ENCODE measurements at regions not wholly inside any gene's neighbourhood (a gene's known extent, or its start where the extent isn't known, plus 50 kb on each side); places are given as distances from the start of the nearest gene placed in this dataset.

DNA sequence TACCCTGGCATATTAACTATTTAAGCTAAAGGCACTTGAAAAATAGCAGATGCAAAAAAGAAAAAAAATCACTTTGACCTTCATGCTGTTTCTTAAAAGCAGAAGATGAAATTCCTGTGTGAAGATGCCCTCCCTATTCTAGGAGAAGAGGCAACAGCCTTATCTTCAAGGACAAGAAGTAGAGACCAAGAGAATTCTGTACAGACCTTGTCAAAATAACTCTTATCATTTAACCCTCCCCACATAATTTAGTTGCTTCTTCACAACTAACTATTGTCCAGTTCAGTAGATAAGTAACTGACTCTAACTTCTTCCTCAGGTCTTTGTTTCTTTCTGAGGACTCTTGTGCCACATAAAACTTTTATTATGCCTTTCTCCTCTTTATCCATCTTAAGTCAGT, 72.0 kb upstream of the MARCHF10 start:
- DNase-seq, result no peak

DNA sequence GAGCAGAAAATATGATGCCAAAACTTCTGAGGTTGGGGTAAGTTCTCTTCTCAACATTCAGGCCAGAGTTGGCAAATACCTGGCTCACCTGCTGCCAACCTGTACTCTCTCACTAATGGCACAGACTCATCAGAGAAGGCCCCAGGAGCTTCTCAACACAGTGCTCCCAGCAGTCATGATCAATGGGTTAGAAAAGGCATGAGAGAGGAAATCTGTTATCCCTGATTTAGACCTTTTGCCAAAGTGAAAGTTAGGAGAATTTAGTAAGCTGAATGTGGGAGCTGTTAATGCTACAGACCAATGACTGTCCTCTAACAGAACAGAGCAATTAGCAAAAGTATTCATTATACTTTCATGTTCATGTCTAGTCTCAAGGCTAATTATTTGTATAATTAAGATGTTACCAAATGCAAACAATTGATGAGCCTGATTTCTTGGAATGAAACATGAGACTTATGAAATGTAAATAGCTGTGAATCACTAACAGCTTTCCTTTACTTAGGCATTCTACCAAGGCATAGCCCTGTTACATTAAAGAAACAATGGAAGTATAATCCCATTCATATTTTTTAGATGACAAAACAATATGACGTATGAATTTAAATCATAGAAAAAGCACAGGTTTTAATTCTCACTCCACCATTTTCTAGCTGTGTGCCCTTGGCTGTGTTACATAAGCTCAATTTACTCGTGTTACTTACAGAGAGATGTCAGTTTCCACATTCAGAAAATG, 68.7 kb upstream of the MARCHF10 start:
- peak; percentile 67 for DNase-seq

DNA sequence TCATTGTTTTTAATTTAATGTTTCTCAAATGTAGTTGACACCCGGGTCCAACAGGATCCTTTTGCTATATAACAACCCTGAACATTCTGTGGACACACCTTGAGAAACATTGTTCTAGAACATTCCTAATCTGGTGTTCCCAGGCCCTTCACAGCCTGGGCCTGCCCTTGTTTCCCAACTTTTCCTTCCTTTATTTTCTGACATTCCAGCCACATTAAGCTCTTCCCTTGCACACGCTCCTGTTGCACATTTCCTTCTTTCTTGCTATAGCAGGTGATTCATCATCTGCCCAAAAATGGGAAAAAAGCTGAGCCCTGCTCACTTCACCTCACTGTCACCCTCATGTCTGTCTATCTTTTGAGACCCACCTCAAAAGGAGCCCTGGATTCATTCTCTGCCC, 67.9 kb upstream of the MARCHF10 start:
- DNase-seq, result peak; percentile 54

DNA sequence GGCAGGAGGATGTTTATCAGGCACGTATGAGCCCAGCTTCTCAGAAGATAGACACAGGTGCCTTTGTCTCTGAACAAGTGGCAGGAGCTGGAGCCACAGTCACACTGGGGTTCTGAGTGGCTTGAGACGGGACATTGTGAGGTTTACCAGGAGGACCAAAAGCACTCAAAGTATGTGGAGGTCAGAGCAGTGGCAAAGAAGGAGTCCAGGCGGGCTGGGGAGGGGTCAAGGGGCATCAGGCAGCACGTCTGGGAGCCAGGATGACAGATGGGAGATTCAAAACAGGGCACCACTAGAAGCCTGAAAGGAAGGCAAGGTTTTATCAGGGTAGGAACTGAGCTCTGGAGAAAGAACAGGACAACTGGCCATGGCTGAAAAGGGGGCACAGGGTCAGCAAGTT, 67.2 kb upstream of the MARCHF10 start:
- no peak for DNase-seq

DNA sequence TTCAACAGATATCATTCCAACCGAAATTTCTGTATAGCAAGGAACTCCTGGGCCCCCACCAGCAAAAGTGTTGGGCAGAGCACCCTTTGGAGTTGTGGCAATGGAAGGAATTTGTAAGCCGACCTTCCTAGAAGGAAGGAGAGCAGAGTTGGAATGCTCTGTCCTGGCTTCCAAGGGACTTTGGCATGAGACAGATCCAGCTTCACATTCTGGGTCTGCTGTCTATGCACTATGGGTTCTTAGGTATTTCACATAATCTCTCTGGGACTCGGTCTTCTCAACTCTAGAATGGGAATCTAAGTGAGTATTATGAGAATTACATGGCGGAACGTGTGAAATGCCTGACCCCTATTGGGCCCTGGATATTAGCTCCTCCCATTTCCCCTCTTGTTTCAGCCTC, 63.2 kb upstream of the MARCHF10 start:
- no peak for DNase-seq

DNA sequence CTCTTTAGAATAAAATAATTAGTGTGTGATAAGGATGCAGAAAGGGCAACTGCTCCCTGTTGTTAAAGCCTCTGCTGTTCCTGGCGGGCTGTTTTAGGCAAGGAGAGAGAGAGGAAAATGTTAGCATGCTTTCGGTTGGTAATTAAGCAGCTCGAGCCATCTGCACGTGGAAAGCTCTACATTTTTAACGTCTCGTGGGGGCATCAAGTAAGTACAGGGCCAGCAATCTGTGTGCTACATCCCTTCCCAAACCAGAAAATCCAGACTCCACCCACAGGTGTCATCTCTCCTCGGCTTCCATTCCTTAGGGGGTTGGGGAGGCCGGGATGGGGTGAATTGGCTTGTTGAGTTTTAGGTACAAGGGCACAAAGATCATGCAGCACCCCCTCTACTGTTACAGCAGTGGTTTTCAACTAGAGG, 62.4 kb upstream of the MARCHF10 start:
- DNase-seq, result no peak

DNA sequence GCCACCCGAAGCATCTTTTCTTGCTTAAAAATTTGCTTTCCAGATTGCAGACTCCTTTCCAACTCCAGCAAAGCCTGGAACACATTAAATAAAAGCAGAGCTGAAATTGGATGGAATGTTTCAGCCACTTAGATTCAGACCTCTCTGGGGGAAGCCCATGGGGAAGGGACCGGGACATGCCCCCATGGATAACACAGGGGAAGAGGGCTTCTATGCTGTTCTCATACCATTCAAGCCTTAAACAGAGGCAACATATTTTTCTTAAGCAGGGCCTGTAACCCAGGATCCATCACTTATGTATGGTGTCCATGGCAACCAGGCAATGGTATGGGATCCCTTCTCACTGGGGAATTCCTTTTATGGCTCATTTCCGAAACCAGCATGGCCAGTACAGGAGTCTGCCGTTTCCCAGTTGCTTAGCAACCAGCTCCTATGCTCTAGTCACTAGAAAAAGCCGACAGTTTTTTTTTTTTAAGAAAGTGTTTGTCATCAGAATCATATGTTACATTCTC, 62.0 kb upstream of the MARCHF10 start:
- DNase-seq, result peak; percentile 95

DNA sequence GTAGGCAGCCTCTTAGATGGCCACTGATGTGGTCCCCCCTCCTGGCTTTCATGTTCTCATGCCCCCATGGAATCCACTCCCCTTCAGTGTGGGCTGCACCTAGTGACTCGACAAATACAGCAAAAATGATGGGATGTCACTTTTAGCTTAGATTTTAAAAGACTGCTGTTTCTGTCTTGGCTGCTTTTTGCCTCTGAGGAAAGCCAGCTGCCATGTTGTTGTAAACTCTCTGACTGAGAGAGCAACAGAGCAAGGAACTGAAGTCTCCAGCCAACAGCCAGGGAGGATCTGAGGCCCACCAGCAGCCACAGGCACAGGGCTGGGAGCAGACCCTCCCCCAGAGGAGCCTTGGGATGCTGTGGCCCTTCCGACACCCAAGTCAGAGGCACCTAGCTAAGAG, 60.6 kb upstream of the MARCHF10 start:
- DNase-seq, result no peak

DNA sequence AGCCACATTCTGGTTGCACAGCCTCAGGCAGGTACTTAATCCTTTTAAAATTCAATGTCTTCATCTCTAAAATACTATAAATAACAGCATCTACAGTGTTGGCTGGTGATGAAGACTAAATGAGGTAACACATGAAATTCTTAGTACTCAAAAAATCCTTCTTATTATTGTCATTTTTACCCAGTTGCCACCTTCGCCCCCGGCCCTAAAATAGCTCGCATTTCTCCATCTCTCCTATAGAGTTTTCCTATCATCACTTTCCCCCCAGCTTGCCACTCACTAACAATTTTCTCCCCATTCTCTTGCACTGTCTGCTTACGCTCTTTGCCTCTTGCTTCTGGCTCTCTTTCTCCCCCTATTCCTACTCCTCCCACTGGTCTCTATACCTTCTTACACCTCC, 59.9 kb upstream of the MARCHF10 start:
- no peak for DNase-seq

DNA sequence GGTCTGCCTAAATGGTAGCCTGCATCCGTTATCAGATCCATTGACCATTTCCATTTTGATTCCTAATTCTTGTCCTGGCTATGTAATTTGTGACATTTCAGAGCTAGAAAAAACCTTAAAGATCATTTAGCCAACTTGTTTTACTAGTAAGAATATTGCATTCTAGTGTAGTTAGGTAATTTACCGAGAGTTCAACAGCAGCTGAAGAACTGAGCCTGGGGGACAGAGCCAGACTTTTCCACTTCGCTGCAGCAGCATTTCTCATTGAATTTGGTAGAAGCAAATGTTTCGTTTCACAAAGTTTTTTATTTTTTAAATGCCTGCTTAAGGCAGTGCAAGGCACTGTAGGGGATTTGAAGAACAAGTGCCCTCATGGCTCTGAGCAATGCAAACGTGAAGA, 59.2 kb upstream of the MARCHF10 start:
- no peak for DNase-seq

DNA sequence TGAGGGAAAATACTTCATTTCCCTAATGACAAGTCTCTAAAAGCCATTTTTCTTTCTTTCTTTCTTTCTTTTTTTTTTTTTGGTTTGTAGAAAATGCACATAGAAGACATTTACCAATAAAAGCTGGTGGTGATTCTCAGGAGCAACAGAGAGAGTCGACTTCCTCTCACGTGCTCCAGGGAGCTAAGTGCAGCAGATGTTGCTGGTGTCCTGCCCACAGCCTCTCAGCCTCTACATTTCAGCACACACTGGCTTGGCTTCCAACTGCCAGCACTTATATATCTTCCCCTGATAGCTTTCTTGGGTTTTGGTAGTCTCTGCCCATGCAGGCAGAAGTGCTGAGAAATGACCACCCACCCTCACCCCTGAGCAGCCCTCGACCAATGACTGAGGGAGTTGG, 58.4 kb upstream of the MARCHF10 start:
- DNase-seq, result no peak

DNA sequence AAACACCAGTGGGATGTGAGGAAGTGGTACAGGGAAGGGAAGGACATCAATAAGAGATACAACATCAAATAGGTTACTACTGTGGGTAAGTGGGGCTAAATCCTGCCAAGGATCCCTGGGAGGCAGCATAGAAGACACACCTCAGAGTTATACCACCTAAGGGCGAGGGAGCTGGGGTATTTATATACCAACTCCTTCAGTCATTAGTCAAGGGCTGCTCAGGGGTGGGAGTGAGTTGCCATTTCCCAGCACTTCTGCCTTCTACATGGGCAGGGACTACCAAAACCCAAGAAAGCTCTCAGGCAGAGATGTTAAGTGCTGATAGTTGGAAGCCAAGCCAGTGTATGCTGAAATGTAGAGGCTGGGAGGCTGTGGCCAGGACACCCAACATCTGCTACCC, 57.5 kb upstream of the MARCHF10 start:
- no peak for DNase-seq

DNA sequence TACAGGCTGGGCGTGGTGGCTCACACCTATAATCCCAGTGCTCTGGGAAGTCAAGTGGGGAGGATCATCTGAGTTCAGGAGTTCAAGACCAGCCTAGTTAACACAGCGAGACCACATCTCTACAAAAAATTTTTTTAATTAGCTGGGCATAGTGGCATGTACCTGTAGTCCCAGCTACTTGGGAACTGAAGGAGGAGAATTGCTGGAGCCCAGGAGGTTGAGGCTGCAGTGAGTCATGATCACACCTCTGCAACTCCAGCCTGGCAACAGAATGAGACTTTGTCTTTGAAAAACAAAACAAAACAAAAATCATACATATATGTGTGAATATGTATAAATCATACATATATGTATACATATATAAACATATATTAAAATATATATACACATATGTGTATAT, 54.1 kb upstream of the MARCHF10 start:
- DNase-seq, result no peak

DNA sequence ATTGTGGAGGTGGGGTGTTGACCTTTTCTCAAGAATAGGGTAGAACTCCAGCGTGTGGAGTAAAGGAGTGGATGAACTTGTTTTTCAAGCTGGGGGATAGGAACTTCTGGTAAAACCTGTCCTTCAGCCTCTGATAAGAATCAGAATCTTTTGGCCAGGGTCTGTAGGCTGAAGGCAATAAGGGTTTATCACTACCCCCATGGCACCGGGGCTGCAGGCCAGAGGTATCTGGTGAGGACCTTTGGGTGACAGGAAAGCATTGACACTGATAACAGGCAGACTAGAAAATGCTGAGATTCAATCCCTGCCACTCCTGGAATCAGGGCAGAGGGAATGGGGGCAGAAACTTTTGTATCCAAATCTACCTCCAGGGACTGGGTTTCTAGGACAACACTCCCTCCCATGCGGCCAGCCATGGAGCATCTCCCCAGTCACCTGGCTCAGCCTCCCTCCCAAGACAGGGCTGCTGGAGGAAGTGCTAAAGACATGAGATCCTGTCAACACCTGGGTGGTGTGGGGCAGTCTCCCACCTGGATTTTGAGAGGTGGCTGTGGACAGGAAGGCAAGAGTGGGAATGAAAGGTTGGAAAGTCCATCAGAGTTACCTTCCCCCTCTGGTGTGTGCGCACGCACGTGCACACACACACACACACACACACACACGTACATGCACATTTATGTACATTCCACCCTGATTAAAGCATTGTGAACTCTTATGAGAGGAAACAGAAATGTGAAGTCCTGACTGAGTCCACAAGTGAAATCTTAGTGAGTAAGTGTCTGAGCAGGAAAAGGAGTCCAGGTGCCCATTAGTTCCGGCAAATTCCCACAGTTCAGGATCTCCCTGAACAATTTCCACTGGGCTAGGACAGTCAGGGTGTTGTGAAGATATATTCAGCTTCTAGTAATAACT, 53.1 kb upstream of the MARCHF10 start:
- peak; percentile 7 for DNase-seq

DNA sequence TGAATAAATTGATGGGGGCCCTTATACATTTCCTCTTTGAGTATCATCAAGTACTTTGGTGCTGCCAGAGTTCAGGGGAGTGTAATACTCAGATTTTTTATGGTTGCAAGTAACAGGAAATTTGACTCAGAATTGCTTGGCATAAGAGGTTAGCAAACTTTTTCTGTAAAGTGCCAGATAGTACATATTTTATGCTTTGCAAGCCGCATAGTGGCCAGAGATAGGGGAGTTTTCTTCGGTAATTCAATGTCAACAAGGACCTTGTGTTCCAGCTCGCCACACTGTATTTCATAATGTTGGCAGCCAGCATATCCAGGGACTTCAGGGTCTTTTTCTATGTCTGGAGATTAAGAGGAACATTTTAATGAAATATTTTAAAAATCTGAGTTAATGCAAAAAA, 51.0 kb upstream of the MARCHF10 start:
- peak; percentile 8 for DNase-seq

Data from fibroblast of skin of right biceps (primary cell).